Neural progenitor cell (in vitro differentiated cells): ENCODE measurements at regions not wholly inside any gene's neighbourhood (a gene's known extent, or its start where the extent isn't known, plus 50 kb on each side); places are given as distances from the start of the nearest gene placed in this dataset.

Source experiments
- EZH2 ChIP-seq: fragments of 200-600 bp; sonication (generic); IDR thresholded peaks from 2 replicates; pipeline ENCODE4 v1.6.1; 2017; ENCODE audit warnings: antibody characterized with exemption, mild to moderate bottlenecking, moderate library complexity
- EZH2phosphoT487 ChIP-seq: fragments of 200-600 bp; sonication (generic); IDR thresholded peaks from 2 replicates; pipeline ENCODE4 v1.6.1; 2017; ENCODE audit warnings: antibody characterized with exemption
- TF ChIP-seq, protein P1 (sequence below): fragments of 200-600 bp; sonication (generic); IDR thresholded peaks from 2 replicates; pipeline ENCODE4 v1.5.1; 2017; ENCODE audit warnings: antibody characterized with exemption, mild to moderate bottlenecking

DNA sequence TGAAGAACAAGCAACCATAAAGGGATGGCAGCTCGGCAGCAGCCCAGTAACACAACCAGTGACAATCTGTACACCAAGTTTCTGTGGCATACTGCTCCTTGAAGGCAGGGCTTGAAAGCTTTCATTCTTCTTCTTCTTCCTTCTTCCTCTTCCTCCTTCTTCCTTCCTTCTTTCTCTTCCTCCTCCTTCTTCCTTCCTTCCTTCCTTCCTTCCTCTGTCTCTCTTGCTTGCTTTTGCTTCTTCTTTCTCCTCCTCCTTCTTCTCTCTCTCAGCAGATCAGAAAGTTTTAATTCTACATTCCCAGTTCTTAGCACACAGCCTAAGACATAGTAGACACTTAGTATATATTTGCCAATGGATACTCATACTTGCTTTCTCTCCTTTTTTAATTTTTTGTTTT is 95.9 kb downstream of the GLUL start:
- TF ChIP-seq, protein P1, sequence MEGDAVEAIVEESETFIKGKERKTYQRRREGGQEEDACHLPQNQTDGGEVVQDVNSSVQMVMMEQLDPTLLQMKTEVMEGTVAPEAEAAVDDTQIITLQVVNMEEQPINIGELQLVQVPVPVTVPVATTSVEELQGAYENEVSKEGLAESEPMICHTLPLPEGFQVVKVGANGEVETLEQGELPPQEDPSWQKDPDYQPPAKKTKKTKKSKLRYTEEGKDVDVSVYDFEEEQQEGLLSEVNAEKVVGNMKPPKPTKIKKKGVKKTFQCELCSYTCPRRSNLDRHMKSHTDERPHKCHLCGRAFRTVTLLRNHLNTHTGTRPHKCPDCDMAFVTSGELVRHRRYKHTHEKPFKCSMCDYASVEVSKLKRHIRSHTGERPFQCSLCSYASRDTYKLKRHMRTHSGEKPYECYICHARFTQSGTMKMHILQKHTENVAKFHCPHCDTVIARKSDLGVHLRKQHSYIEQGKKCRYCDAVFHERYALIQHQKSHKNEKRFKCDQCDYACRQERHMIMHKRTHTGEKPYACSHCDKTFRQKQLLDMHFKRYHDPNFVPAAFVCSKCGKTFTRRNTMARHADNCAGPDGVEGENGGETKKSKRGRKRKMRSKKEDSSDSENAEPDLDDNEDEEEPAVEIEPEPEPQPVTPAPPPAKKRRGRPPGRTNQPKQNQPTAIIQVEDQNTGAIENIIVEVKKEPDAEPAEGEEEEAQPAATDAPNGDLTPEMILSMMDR, result no peak
- TF ChIP-seq EZH2, result no peak
- no peak for TF ChIP-seq EZH2phosphoT487
